ENCODE measurements at regions not wholly inside any gene's neighbourhood (a gene's known extent, or its start where the extent isn't known, plus 50 kb on each side); places are given as distances from the start of the nearest gene placed in this dataset.

DNA sequence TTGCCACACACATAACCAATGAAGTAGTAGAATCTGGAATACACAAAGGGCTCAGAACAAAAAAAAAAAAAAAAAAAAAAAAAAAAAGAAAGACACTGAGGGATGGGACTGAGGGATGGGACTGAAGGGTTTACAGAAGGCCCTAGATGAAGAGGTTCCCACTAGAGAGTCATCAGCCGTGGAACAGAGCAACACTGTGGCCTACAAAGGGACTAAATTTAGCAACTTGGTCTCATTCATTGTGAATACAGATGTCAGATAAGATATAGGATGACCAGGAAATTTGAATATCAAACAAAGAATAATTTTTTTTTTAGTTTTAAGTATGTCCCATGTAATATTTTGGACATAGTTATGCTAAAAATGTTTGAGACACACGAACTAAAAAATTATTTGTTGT, 62.1 kb downstream of the GLUL start:
- TF ChIP-seq, protein P1, sequence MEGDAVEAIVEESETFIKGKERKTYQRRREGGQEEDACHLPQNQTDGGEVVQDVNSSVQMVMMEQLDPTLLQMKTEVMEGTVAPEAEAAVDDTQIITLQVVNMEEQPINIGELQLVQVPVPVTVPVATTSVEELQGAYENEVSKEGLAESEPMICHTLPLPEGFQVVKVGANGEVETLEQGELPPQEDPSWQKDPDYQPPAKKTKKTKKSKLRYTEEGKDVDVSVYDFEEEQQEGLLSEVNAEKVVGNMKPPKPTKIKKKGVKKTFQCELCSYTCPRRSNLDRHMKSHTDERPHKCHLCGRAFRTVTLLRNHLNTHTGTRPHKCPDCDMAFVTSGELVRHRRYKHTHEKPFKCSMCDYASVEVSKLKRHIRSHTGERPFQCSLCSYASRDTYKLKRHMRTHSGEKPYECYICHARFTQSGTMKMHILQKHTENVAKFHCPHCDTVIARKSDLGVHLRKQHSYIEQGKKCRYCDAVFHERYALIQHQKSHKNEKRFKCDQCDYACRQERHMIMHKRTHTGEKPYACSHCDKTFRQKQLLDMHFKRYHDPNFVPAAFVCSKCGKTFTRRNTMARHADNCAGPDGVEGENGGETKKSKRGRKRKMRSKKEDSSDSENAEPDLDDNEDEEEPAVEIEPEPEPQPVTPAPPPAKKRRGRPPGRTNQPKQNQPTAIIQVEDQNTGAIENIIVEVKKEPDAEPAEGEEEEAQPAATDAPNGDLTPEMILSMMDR (IDR thresholded peaks at IDR 0.05), result no peak
- TF ChIP-seq POLR2A (IDR thresholded peaks at IDR 0.05), result no peak

All from heart left ventricle (tissue), 13 donors.